Kidney tubule cell (primary cell): ENCODE measurements at regions not wholly inside any gene's neighbourhood (a gene's known extent, or its start where the extent isn't known, plus 50 kb on each side); places are given as distances from the start of the nearest gene placed in this dataset.

Experiments
- DNase-seq: peaks from one replicate; pipeline ENCODE4 v3.0.0-alpha.2; 2018; ENCODE audit warnings: low spot score

- no peak for DNase-seq
Measured at GRCh38 chr14:71396050-71396677, 488.9 kb downstream of the PCNX1 start.

- DNase-seq: no peak
Measured at GRCh38 chr14:71397371-71397770, 490.1 kb downstream of the PCNX1 start.

- DNase-seq: no peak
Measured at GRCh38 chr14:71398450-71398849, 491.2 kb downstream of the PCNX1 start.

GRCh38 chr14:71399057-71399487, 491.8 kb downstream of the PCNX1 start:
- DNase-seq: no peak

GRCh38 chr14:71400871-71401321, 493.6 kb downstream of the PCNX1 start:
- DNase-seq: no peak

GRCh38 chr14:71402415-71402814, 495.2 kb downstream of the PCNX1 start:
- DNase-seq: peak; percentile 13

- peak; percentile 25 for DNase-seq
Measured at GRCh38 chr14:71403656-71404055, 496.4 kb downstream of the PCNX1 start.

- DNase-seq: no peak
Measured at GRCh38 chr14:71405676-71406075, 498.4 kb downstream of the PCNX1 start.

GRCh38 chr14:71408362-71409030, 501.2 kb downstream of the PCNX1 start:
- no peak for DNase-seq

GRCh38 chr14:71410578-71411284, 503.5 kb downstream of the PCNX1 start:
- no peak for DNase-seq

GRCh38 chr14:71411285-71411595, 504.0 kb downstream of the PCNX1 start:
- DNase-seq: no peak

- DNase-seq: no peak
Measured at GRCh38 chr14:71411738-71412137, 504.5 kb downstream of the PCNX1 start.

GRCh38 chr14:71414631-71415403, 507.6 kb downstream of the PCNX1 start:
- no peak for DNase-seq

GRCh38 chr14:71415404-71415690, 508.1 kb downstream of the PCNX1 start:
- no peak for DNase-seq

- peak; percentile 41 for DNase-seq
Measured at GRCh38 chr14:71416392-71416791, 509.1 kb downstream of the PCNX1 start.

GRCh38 chr14:71418532-71419245, 511.4 kb downstream of the PCNX1 start:
- DNase-seq: no peak

- no peak for DNase-seq
Measured at GRCh38 chr14:71423481-71423880, 508.7 kb upstream of the RGS6 start.

GRCh38 chr14:71424941-71425340, 507.3 kb upstream of the RGS6 start:
- DNase-seq: no peak

GRCh38 chr14:71426001-71426400, 506.2 kb upstream of the RGS6 start:
- no peak for DNase-seq

- DNase-seq: no peak
Measured at GRCh38 chr14:71429902-71430301, 502.3 kb upstream of the RGS6 start.

- DNase-seq: no peak
Measured at GRCh38 chr14:71430321-71430677, 501.9 kb upstream of the RGS6 start.

- DNase-seq: no peak
Measured at GRCh38 chr14:71430678-71431376, 501.4 kb upstream of the RGS6 start.
